Hepatocyte (in vitro differentiated cells): ENCODE measurements at regions not wholly inside any gene's neighbourhood (a gene's known extent, or its start where the extent isn't known, plus 50 kb on each side); places are given as distances from the start of the nearest gene placed in this dataset.

ENCODE experiments used
- EZH2 ChIP-seq: fragments of 200-600 bp; sonication (generic); IDR thresholded peaks from 2 replicates; pipeline ENCODE4 v1.6.1; 2016; ENCODE audit warnings: antibody characterized with exemption, mild to moderate bottlenecking, borderline replicate concordance
- EZH2phosphoT487 ChIP-seq: fragments of 200-600 bp; sonication (generic); IDR thresholded peaks from one replicate; pipeline ENCODE4 v1.6.1; 2018; ENCODE audit warnings: antibody characterized with exemption, mild to moderate bottlenecking, low read depth, moderate library complexity; ENCODE audit not compliant: unreplicated experiment, severe bottlenecking
- TF ChIP-seq, protein P1 (sequence below): fragments of 200-600 bp; sonication (generic); IDR thresholded peaks from 2 replicates; pipeline ENCODE4 v1.5.1; 2016; ENCODE audit warnings: antibody characterized with exemption, mild to moderate bottlenecking; ENCODE audit not compliant: poor library complexity

DNA sequence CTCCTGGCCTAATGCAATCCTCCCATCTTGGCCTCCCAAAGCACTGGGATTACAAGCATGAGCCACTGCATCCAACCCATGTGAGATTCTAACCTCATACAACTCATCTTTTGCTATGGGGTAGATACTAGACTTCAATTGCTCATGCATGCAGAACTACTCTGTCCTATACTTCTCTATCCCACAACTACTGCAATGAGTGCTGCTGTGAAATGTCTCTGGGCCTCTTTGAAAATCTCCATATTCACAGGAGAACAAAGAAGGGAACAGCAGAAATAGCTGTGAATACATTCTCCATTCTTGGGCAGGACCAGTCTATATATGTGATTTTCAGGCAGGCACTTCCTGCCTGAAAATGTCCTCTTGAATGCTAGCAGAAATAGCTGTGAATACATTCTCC, 220.7 kb upstream of the GRIP1 start:
- TF ChIP-seq, protein P1, sequence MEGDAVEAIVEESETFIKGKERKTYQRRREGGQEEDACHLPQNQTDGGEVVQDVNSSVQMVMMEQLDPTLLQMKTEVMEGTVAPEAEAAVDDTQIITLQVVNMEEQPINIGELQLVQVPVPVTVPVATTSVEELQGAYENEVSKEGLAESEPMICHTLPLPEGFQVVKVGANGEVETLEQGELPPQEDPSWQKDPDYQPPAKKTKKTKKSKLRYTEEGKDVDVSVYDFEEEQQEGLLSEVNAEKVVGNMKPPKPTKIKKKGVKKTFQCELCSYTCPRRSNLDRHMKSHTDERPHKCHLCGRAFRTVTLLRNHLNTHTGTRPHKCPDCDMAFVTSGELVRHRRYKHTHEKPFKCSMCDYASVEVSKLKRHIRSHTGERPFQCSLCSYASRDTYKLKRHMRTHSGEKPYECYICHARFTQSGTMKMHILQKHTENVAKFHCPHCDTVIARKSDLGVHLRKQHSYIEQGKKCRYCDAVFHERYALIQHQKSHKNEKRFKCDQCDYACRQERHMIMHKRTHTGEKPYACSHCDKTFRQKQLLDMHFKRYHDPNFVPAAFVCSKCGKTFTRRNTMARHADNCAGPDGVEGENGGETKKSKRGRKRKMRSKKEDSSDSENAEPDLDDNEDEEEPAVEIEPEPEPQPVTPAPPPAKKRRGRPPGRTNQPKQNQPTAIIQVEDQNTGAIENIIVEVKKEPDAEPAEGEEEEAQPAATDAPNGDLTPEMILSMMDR, result no peak
- no peak for TF ChIP-seq EZH2
- TF ChIP-seq EZH2phosphoT487, result no peak
